ENCODE measurements at regions not wholly inside any gene's neighbourhood (a gene's known extent, or its start where the extent isn't known, plus 50 kb on each side); places are given as distances from the start of the nearest gene placed in this dataset.
"Not testable (repeated sequence)": the region's sequence is repeated elsewhere in the genome, so short reads cannot be mapped to it uniquely, and the experiment has no call there.

DNA sequence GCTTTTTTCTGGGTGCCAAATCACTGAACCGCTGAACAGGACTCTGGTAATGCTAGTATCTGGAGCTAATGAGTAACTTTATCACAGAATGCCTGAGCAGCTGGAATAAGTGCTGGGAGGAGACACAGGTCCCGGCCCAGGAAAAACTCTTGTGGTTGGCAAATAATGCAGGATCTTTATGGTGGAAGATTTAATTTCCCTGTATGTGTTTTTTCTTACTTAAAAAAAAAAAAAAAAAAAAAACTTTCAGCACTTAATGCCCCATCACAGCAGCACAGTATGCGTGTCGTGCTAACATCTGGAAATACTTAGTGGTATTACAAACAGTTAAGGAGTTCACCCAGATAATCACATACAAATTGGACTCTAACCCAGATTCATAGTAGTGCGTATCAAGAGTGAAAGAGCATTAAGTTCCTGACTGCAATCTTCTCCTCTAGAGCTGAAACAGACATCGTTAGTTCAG is 220.7 kb downstream of the TOMM20 start:
- no peak for DNase-seq (ENCODE audit: extremely low read depth in 1 of 2, low read depth in 1 of 2)

DNA sequence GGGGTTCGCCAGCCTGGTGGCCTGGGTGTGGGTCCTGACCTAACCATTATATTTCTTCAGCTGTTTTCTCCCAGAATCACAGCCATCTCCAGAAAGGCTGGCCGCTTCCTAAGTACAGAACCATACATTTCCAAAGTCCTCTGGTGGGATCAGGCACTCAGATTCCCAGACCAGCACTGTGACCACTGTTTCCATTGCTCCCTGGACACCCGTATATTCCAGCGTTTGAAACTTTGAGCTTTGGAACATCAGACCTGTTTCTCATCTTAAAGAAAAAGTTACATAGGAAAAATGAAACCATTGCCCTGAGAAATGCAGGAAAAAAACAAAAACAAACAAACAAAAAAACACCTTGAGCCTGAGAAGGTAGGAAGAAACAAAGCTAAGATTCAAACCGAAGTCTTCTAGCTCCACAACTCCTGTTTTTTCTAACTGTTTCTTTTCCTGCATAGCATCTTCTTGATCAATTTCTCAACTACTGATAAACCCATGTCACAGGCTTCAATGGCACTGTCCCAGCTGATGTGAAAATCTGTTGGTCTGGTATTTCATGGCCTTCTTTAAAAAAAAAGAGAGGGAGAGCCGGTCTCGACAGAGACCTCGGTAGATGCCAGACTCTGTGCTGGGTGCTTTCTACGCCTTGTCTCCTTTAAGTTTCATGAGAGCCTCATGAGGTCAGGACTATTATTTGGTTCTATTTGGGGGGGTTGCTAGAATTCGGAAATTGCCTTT is 221.3 kb downstream of the TOMM20 start:
- no peak for DNase-seq (ENCODE audit: extremely low read depth in 1 of 2, low read depth in 1 of 2)

DNA sequence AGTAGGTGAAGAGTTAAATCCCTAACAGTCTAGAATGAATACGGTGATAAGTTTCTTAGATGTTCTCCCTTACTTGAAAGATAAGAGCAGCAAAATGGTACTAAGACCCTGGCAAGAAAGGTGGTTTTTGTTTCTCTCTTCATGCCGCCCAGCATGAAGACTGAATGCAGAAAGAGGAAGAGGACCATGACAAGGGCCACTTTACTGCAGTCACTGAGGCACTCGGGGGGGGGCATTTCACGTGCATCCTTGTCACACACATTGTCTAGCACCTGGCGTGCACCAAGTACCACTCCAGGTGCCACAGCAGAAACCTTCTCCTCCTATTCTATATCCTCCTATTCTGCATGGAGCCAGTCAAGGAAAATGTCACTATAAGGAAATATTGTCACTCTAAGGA is 222.0 kb downstream of the TOMM20 start:
- no peak for DNase-seq (ENCODE audit: extremely low read depth in 1 of 2, low read depth in 1 of 2)

DNA sequence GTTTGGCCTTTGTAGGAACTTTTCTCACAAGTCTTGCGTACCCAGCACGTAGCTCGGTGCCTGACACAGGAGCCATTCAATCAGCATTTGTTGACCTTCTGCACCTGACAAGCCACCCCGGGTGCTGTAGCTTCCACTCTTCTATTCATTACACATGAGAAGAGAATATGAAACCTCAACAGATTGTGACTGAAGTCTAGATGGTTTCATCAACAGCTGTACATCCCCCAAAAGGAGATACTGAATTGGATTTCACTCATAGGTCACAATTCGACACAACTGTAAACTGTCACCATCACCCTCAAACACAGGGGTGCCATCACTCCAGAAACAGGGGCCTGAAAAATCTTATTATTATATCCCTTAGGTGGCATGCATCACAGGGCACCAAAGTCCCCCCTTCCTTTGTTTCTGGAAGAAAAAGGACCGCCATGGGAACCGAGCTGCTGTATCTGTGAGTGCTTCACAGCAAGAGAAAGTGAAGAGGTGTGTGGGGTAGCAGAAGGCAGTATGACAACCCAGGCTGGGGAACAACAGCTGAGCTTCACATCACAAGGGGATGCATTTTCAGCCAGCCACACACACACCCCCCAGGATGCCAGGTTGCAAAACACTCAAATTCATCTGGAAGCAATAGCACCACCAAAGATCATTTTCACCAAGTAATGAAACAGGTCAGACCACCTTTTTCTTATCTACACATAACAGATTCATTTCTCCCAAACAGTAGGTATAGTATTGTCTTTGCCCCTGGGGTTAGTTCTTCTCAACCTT is 225.7 kb downstream of the TOMM20 start:
- DNase-seq (ENCODE audit: extremely low read depth in 1 of 2, low read depth in 1 of 2), result no peak

DNA sequence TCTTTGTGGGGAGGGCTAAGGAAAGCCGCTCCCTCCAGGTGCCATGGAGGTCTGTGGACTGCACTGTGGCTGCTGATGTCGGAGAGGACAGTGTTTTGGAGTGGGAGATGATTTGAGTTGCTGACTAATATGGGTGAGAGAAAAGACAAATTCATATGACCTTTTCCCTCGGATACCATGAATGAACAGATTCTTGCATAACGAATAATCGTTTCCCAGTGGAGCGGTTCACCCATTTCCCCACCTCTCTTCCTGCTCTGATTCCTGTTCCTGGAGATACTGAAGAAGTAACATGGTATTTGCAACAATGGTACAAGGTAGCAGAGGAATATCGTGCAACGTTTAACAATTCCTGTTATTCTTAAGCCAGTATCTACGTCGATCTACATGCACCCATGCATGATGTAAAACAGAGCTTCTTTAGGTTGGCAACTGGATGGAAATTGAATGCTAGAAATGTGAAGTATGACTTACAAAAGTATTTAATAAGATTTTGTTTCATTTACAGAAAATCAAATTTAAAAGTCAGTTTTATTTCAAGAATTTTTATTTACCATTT is 227.1 kb downstream of the TOMM20 start:
- no peak for DNase-seq (ENCODE audit: extremely low read depth in 1 of 2, low read depth in 1 of 2)

DNA sequence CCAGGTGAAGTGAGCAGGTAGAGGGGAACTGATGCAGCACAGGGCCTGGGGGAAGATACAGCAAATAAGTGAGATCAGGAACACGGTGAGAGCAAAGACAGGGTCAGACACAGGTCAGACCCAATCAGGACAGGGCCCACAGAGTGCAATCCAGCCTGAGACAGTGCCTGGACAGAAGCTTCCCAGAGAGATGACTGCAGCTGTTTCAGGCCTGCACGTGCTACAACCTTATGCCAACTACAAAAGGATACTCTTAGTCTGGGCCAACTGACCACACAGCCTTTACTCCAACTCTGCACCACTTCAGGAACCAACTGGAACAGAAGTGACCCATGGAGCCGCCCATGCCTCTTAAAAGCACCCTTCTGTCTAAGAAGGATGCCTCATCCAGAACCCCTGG is 228.0 kb downstream of the TOMM20 start:
- DNase-seq (ENCODE audit: extremely low read depth in 1 of 2, low read depth in 1 of 2), result no peak

DNA sequence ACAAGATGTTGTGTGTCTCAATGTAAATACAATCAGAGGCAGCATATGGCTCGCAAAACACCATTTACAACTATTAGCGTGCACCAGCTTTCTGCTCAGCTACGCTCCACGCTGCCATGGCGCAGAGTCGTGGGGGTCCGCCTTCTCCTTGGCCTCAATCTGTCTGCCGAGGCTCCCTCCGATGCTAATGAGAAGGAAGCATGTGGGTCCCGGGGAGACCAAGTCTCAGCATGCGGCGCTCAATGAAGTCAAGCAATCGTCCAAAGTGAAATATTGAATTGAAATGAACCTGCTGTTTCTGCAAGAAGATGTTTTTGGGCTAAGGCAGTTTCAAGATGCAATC is 228.9 kb downstream of the TOMM20 start:
- DNase-seq (ENCODE audit: extremely low read depth in 1 of 2, low read depth in 1 of 2), result no peak

DNA sequence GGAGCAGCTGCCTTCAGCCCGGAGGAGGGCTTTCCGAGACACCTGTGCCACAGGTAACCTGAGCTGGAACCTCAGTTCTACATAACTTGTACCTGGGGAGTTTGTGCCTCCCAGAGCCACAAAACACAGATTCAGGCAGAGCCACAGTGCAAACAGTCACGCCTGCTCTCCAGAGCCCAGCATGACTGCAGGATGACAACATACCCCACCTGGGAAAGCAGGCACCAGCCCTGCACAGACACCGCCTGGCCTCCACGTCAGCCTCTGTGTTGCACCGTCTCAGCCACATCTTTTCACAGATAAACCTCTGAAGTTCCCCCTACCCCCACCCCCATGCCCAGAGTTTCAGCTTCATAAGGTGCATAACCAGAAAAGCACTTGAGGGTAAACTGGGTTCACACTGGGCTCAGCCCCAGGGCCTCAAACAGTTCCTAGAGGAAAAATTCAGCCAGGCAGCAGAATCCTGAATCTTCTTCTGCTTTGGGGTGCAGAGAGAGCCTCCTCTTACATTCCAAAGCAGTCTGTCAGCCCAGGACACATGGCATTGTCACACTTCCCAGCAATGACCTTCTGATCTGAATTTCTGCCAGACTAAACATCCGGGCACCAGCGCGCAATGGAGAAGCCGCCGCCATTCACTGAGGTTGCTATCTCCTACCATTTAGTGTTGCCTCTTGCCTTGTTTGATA is 229.5 kb downstream of the TOMM20 start:
- DNase-seq (ENCODE audit: extremely low read depth in 1 of 2, low read depth in 1 of 2), result no peak

DNA sequence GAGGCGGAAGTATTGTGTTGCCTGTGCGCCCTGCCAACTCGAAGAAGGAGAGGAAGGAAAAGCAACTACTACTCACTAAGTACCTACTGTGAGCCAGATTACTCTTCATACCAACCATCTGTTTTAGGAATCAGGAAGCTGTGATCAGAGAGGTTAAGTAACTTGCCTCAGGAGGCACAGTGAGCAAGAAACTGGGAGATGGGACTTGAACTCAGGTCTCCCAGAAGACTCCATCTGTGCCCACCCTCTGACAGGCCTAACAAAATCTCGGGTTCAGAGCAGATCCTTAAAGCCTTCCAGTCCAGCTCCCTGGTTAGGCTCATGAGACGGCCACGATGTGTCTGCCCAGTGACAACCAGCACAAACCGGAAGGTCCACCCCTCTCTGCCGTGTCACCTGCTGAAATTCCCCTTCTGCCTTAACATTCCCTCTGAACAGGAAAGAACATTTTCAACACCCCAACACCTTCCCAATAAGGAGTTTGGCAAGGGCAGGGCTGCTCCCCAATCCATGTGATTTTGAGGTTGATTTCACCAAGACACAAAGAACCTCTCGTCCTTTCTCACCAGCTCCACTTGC is 230.1 kb downstream of the TOMM20 start:
- DNase-seq (ENCODE audit: extremely low read depth in 1 of 2, low read depth in 1 of 2), result no peak

DNA sequence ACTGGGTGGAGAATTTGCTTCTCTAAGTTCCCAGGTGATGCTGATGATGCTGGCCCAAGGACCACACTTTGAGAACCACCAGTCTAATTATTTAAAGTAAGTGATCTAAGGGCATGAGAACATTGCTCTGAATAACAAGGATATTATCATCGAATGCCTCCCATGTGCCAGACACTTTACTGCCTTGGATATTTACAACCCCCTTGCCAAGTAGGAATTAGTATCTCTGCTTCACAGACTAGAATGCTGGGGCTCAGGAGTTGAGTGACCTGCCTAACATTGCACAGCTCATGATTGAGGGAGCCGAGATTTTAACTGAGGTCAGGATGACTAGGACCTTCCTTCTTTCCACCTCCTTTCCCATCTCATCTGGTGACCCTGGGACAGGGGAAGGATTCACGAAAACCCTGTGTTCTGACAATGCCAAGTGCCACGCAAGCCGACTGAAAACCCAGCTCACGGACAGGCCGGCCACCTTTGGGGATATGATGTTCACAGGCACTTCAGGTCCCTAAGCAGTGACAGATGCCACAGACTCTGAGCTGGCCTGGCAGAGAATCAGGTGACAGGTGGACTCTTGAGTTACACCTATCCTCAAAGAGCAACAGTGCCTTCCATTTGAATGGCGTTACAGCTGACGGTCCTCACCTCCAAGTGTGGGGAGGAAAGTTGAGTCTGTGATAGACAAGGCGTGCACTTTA is 230.7 kb downstream of the TOMM20 start:
- DNase-seq (ENCODE audit: extremely low read depth in 1 of 2, low read depth in 1 of 2), result no peak

DNA sequence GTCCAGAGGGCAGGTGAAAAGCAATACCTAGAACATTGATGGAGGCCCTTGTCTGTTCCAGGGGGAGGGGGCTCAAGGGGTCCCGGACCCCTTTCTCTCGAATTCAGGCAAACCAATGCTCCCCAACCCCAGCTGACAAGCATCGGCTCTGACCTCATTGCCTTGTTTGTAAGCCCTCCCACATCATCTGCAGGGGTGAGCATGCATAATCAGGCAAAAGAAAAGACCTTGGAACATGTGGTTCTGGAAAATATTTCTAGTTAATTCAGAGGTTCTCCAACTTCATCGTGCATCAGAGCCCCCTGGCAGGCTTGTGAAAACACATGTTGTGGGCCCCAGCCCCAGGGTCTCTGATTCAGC is 231.3 kb downstream of the TOMM20 start:
- DNase-seq (ENCODE audit: extremely low read depth in 1 of 2, low read depth in 1 of 2), result no peak

DNA sequence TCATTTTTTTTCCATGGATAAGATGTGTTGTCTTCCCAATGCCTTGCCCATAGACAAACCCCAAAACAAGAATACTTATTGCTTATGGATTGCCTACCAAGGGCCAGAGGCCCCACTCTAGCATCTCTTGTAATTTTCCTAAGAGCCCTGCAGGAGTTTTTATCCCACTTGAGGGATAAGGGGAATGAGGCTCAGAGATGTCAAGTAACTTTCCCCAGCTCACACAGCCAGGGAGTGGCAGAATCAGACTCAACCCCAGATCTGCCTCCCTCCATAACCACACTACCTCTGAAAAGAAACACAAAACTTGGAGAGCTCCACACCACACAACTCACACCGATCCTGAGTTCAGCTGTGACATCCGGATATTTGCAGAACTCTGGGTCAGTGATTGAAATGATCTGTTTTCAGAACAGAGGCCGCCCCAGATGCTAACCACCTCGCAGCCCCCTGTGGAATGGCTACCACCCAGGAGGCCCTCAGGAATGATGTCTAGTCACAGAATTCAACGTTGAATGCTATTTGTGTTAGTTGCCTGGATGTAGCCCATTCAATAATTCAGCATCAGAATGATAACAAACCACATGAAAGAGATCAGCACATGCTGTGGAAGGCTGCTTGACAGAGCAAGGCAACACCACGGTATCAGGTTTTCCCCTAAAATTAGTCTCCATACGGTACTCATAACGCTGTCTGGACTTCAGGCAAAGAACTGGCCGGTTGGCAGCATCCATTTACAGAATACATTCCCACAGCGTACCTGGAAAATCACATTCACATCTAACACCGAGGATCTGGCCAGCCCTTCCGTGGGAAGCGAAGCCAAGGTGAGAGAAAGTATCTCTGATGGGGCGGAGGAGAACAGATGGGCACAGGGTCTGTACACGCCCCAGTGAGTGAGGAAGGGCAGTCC is 231.9 kb downstream of the TOMM20 start:
- DNase-seq (ENCODE audit: extremely low read depth in 1 of 2, low read depth in 1 of 2), result no peak

DNA sequence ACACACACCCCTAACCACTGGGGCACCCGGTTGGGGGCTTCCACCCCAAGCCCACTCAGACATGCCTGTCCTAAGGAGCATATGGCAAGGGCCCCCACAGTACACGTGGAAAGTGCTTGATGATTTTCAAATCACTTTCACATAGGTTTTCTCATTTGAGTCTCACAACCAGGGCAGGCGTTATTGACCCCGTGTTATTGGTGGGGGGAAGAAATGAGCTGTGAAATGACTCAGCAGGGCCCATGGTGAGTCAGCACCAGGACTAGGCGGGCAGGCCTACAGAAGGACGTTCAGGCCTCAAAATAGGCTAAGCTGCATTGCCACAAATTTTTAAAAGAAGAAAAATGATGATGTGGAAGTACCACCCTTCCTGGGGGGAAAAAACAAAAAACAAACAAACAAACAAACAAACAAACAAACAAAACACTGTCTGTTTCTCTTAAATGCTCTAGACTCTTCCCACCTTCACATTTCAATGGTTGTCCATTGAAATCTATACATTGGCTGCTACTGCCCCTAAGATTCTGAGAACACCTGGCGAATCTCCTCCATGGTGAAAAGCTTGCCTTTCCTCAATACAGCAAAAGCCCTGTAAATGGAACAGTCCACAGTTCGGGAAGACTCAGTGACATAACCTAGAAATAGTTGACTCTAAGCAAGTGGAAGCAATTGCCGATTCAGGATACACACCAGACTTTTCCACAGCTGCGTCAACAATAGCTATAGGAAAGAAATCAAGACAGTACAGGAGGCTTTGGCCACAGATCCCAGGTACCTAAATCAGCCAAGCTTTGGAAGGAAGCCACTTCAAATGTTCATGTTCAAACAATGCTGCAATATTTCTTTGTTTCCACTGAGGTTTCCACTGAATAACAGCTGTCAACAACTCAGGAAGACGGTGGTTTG is 234.7 kb downstream of the TOMM20 start:
- peak; percentile 21 to 65 for DNase-seq (ENCODE audit: extremely low read depth in 1 of 2, low read depth in 1 of 2)

DNA sequence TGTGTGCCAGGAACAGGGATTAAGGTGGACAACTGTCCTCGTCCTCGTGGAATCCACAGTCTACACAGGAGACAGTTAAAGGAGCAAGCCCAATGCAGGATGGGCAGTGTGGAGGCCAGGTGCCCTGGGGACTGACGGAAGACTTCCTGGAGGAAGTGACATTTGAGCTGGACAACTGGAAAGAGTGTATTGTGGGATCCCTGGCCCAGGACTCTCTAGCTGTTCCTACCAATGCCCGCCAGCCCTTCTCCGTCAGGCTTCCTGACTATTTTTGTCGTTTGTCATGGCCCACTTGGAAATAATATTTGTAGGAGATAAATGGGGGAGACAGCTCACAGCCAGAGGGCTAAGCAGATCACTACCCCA is 235.3 kb downstream of the TOMM20 start:
- no peak for DNase-seq (ENCODE audit: extremely low read depth in 1 of 2, low read depth in 1 of 2)

DNA sequence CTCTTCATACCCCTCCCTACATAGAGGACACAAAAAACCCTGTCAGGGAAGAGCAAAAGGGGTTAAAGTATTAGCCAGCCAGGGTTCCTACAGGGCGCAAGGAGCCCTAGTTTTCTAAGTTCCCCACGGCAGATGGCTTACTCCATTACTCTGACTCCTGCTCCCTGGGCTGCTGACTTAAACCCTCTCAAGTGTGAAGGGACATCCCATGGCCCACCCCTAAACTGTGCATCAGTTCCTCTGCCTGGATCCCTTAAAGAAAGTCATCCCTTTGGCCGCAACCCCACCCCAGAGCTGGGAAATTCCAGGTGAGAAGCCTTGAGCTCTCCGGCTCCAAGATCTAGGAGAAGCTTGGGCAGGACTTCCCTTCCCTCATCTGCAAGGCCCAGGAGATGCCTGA is 236.0 kb downstream of the TOMM20 start:
- DNase-seq (ENCODE audit: extremely low read depth in 1 of 2, low read depth in 1 of 2), result no peak

DNA sequence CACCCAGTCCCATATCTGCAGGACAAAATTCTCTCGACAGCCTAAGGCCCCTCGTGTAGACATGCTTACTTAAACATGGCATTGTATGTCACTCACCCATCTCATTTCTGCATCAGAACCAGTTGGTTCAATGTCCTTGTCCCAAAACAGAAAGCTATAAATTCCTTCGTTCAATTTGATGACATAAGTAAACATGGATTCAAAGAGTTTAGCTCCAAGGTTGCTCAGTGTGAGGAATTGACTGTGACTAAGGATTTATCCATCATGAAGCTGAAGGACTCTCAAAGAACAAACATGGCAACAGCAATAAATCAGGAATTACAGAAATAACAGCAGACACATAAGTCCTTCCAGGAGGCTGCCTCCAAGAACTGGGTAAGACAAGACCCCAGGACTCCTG is 237.2 kb downstream of the TOMM20 start:
- DNase-seq (ENCODE audit: extremely low read depth in 1 of 2, low read depth in 1 of 2), result no peak

DNA sequence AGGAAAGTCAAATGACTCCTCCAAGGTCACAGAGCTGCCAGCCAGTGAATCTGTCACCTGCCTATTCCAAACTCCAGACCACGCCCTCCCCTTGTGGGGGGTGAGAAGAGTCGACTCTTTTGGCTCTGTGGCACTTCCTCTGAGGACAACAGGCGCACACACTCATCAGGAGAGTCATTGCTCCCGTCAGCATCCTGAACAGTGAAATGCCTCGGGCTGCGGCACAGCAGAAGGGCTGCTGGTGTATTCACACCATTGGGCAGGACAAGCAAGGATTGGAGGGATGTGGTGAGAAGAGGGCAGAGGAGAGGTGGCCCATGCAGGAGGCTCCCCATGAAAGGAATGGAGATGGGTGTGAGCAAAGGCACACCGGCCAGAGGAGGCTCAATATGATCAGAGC is 239.0 kb downstream of the TOMM20 start:
- DNase-seq (ENCODE audit: extremely low read depth in 1 of 2, low read depth in 1 of 2), result no peak

DNA sequence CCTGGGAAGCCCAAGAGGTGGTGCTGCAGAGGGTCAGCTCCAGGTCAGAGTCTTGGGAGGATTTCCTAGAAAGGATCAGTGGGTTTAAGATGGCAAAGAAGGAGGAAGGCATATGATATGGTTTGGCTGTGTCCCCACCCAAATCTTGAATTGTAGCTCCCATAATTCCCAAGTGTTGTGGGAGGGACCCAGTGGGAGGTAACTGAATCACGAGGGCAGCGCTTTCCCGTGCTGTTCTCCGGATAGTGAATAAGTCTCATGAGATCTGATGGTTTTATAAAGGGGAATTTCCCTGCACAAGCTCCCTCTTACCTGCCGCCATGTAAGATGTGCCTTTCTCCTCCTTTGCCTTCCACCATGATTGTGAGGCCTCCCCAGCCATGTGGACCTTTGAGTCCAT is 240.4 kb downstream of the TOMM20 start:
- not testable (repeated sequence) for DNase-seq (ENCODE audit: extremely low read depth in 1 of 2, low read depth in 1 of 2)

Data from stimulated activated CD8-positive, alpha-beta memory T cell treated with anti-CD3 and anti-CD28 coated beads, Interleukin-7, amount 100 ng/mL, for 48 hours (primary cell).